Vagina (tissue), 2 donors: ENCODE measurements at regions not wholly inside any gene's neighbourhood (a gene's known extent, or its start where the extent isn't known, plus 50 kb on each side); places are given as distances from the start of the nearest gene placed in this dataset.
"Not testable (repeated sequence)": the region's sequence is repeated elsewhere in the genome, so short reads cannot be mapped to it uniquely, and the experiment has no call there.

ENCODE experiments used
- DNase-seq, 2 donors: peaks; one replicate each; pipeline ENCODE4 v3.0.0-alpha.2; 2017; ENCODE audit errors: extremely low spot score in 2 of 2
- H3K27ac ChIP-seq: fragments of 200-600 bp; sonication (generic); one replicate; pipeline ENCODE4 v1.5.1; 2019
- H3K27me3 ChIP-seq: fragments of 200-600 bp; sonication (generic); one replicate; pipeline ENCODE4 v1.5.1; 2019
- H3K36me3 ChIP-seq, 2 donors: fragments of 200-600 bp; sonication (generic); one replicate each; pipeline ENCODE4 v1.5.1; 2017 to 2019
- H3K4me1 ChIP-seq: fragments of 200-600 bp; sonication (generic); one replicate; pipeline ENCODE4 v1.5.1; 2019
- H3K4me3 ChIP-seq, 2 donors: fragments of 200-600 bp; sonication (generic); 1 replicate in 1 of 2; 2 replicates in 1 of 2; pipeline ENCODE4 v1.5.1; 2016 to 2019
- H3K9me3 ChIP-seq: fragments of 200-600 bp; sonication (generic); one replicate; pipeline ENCODE4 v1.5.1; 2019
- POLR2A ChIP-seq, 2 donors: fragments of 450-650 bp; IDR thresholded peaks; one replicate each; pipeline ENCODE4 v1.6.1; 2017; ENCODE audit warnings: antibody characterized with exemption in 2 of 2, mild to moderate bottlenecking in 2 of 2, moderate library complexity in 2 of 2
- POLR2AphosphoS5 ChIP-seq, 2 donors: sonication (generic); formaldehyde crosslinking; IDR thresholded peaks; one replicate each; pipeline ENCODE4 v1.9.0; 2017; ENCODE audit warnings: antibody characterized with exemption in 2 of 2, mild to moderate bottlenecking in 2 of 2, low read depth in 1 of 2; ENCODE audit not compliant: insufficient read depth in 1 of 2
- intact Hi-C: fragments of 100-400 bp; cut with DNase I; formaldehyde crosslinking; loops from one replicate; pipeline ENCODE4 v1.15.1; 2023
- TF ChIP-seq, protein P1 (sequence below), 3 experiments: fragments of 450-650 bp in 2 of 3; fragments of 200-600 bp in 1 of 3; sonication (generic) in 1 of 3; IDR thresholded peaks; one replicate each; pipeline ENCODE4 v1.5.1; 2017 to 2019; ENCODE audit warnings: antibody characterized with exemption in 3 of 3, mild to moderate bottlenecking in 2 of 3, moderate library complexity in 2 of 3

DNA sequence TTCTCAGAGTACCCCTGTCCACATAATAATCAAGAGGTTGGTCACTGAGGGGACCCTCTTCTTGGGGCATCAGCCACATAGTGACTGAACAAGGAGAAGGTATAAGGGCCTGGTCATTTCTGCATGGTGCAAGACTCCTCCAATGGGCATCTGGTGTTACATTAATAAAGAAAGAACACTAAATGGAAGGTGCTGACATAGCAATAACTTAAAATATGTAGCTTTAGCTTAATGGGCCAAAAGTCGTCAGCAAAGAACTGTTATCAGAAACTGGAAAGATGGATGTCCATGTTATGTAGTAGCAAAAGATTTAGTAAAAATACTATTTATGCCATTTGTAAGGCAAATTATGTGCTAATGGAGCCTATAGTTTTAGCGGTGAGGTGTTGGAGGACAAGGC lies 916.5 kb upstream of the SOX11 start:
- no peak for DNase-seq
- intact Hi-C loops = no loop called here
- Histone ChIP-seq H3K27ac (no peak overlapping the region), H3K27me3 (no peaks in the 10 kb centered on the region), H3K9me3 (no peaks in the 10 kb centered on the region), H3K36me3 (no peaks in the 10 kb centered on the region), H3K4me3 (no peak overlapping the region), H3K4me1 (no peaks in the 10 kb centered on the region)
- TF ChIP-seq, protein P1, sequence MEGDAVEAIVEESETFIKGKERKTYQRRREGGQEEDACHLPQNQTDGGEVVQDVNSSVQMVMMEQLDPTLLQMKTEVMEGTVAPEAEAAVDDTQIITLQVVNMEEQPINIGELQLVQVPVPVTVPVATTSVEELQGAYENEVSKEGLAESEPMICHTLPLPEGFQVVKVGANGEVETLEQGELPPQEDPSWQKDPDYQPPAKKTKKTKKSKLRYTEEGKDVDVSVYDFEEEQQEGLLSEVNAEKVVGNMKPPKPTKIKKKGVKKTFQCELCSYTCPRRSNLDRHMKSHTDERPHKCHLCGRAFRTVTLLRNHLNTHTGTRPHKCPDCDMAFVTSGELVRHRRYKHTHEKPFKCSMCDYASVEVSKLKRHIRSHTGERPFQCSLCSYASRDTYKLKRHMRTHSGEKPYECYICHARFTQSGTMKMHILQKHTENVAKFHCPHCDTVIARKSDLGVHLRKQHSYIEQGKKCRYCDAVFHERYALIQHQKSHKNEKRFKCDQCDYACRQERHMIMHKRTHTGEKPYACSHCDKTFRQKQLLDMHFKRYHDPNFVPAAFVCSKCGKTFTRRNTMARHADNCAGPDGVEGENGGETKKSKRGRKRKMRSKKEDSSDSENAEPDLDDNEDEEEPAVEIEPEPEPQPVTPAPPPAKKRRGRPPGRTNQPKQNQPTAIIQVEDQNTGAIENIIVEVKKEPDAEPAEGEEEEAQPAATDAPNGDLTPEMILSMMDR (IDR thresholded peaks at IDR 0.05) = no peak
- no peak for TF ChIP-seq POLR2A (IDR thresholded peaks at IDR 0.05)
- no peak for TF ChIP-seq POLR2AphosphoS5 (IDR thresholded peaks at IDR 0.05; ENCODE audit: insufficient read depth in 1 of 2, low read depth in 1 of 2)

DNA sequence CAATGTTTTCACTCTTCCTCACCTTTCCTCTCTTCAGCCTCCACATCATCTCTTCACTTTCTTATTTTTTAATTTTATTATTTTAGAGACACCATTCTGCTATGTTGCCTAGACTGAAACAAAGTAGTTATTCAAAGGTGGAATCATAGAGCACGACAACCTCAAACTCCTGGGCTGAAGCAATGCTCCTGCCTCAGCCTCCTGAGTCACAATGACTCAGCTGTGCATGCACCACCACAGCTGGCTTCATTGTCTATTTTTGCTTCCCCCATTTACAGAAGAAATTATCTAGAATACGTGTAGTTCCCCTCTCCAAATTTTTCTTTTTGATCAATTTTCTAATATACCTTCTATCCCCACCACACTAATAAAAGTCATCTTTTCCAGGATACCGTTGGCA lies 911.5 kb upstream of the SOX11 start:
- intact Hi-C loops = no loop called here
- TF ChIP-seq POLR2A (IDR thresholded peaks at IDR 0.05) = no peak
- Histone ChIP-seq H3K27ac (no peak overlapping the region), H3K36me3 (no peaks in the 10 kb centered on the region), H3K4me1 (no peaks in the 10 kb centered on the region), H3K9me3 (no peaks in the 10 kb centered on the region), H3K4me3 (no peak overlapping the region), H3K27me3 (no peaks in the 10 kb centered on the region)
- no peak for DNase-seq

DNA sequence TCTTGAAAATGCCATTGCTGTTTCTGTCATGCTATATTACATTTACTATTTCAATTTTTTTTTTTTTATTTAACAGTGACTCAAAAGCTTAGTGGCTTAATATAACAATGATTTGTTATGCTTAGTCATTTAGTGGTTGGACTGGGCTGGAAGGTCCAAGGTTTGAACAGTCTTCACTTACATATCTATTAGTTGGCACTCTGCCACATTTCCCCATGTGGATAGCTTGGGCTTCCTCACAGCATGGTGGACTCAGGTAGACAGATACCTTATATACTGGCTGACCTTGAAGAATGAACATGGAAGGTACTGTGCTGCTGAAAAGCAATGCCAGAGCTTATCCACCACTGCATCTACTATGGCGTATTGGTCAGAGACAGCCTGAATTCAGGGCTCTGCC lies 909.5 kb upstream of the SOX11 start:
- no peaks in the 10 kb centered on the region for H3K9me3 ChIP-seq
- TF ChIP-seq POLR2AphosphoS5 (IDR thresholded peaks at IDR 0.05; ENCODE audit: insufficient read depth in 1 of 2, low read depth in 1 of 2) = no peak
- TF ChIP-seq POLR2A (IDR thresholded peaks at IDR 0.05) = no peak
- TF ChIP-seq, protein P1 (IDR thresholded peaks at IDR 0.05) = no peak

DNA sequence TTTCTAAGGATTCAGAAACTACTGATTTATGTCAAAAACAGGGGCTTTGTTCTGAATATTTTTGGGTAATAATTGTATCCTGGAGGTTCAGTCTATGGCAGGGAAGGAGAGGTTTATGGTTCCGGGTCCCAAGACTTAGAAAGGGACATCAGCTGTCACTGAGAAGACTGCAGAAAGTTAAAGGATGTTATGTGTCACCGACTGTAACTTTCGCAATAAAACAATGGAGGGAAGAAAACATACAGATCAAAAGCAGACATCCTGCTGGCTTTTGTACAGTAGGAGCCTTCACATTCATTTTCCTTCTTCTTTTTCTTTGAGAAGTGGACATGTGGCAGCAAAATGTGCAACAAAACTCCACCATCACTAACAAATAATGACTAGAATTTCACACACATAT lies 900.7 kb upstream of the SOX11 start:
- intact Hi-C loops = no loop called here
- H3K9me3 ChIP-seq = no peaks in the 10 kb centered on the region
- no peak overlapping the region for H3K4me3 ChIP-seq
- H3K36me3 ChIP-seq = no peaks in the 10 kb centered on the region
- no peak for TF ChIP-seq POLR2AphosphoS5 (IDR thresholded peaks at IDR 0.05; ENCODE audit: insufficient read depth in 1 of 2, low read depth in 1 of 2)
- TF ChIP-seq, protein P1 (IDR thresholded peaks at IDR 0.05) = no peak
- TF ChIP-seq POLR2A (IDR thresholded peaks at IDR 0.05) = no peak
- DNase-seq = no peak
- no peaks in the 10 kb centered on the region for H3K4me1 ChIP-seq
- H3K27me3 ChIP-seq = no peaks in the 10 kb centered on the region
- no peak overlapping the region for H3K27ac ChIP-seq

More for the DNA sequence above, 909.5 kb upstream of the SOX11 start:
- H3K4me3 ChIP-seq = no peak overlapping the region
- H3K27ac ChIP-seq = no peak overlapping the region
- no peaks in the 10 kb centered on the region for H3K27me3 ChIP-seq
- no peaks in the 10 kb centered on the region for H3K36me3 ChIP-seq
- H3K4me1 ChIP-seq = no peaks in the 10 kb centered on the region
- intact Hi-C loops = no loop called here
- DNase-seq = no peak

DNA sequence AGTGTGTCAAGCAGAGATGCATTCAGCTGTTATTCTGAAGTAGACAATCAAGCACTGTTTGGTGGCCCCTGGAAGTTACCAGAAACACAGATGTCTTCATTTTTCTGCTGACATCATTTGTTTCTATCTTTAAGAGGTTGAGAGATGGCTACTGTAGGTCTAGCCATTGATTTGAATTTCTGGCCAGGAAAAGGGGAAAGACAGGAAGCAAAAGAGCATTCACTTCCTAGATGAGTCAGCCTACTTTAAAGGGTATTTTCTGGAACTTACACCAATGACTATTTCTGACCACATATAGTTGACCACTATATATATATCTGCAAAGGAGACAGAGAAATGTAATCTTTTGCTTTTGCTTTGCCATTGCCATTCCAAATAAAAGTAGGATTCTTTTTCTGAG lies 900.1 kb upstream of the SOX11 start:
- intact Hi-C loops = no loop called here
- H3K9me3 ChIP-seq = no peaks in the 10 kb centered on the region
- TF ChIP-seq, protein P1 (IDR thresholded peaks at IDR 0.05) = no peak
- TF ChIP-seq POLR2AphosphoS5 (IDR thresholded peaks at IDR 0.05; ENCODE audit: insufficient read depth in 1 of 2, low read depth in 1 of 2) (no peak), POLR2A (IDR thresholded peaks at IDR 0.05) (no peak)
- no peaks in the 10 kb centered on the region for H3K4me1 ChIP-seq
- DNase-seq = no peak
- no peaks in the 10 kb centered on the region for H3K27me3 ChIP-seq
- H3K27ac ChIP-seq = no peak overlapping the region
- H3K4me3 ChIP-seq = no peak overlapping the region
- no peaks in the 10 kb centered on the region for H3K36me3 ChIP-seq

DNA sequence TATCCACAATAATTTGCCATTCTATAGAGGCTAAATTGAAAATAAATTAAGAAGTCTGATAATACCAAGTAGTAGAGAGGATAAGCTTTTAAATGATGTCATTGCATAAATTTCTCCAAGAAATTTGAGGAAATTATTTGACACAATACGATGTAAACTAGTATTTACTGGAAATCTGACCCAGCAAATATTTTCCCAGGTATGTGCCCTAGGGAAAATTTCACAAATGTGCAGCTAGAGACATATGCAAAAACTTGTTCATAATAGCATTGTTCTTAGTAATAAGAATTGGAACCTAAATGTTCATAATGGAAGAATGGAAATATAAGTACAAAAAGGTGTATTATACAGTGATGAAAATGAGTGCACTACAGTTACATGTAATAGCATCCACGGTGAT lies 888.8 kb upstream of the SOX11 start:
- H3K36me3 ChIP-seq = no peaks in the 10 kb centered on the region
- no peak overlapping the region for H3K4me3 ChIP-seq
- DNase-seq = no peak
- H3K27me3 ChIP-seq = no peaks in the 10 kb centered on the region
- H3K27ac ChIP-seq = no peak overlapping the region
- intact Hi-C loops = no loop called here
- H3K9me3 ChIP-seq = no peaks in the 10 kb centered on the region
- no peak for TF ChIP-seq POLR2A (IDR thresholded peaks at IDR 0.05)
- TF ChIP-seq POLR2AphosphoS5 (IDR thresholded peaks at IDR 0.05; ENCODE audit: insufficient read depth in 1 of 2, low read depth in 1 of 2) = no peak
- TF ChIP-seq, protein P1 (IDR thresholded peaks at IDR 0.05) = no peak
- H3K4me1 ChIP-seq = no peaks in the 10 kb centered on the region

DNA sequence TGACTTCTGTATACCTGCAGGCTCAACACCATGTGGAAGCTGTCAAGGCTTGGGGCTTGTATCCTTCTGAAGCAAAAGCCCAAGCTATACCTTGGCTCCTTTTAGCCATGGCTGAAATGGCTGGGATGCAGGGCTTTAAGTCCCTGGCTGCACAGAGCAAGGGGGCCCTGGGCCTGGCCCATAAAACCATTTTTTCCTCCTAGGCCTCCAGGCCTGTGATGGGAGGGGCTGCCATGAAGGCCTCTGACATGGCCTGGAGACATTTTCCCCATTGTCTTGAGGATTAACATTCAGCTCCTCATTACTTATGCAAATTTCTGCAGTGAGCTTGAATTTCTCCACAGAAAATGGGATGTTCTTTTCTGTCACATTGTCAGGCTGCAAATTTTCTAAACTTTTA lies 878.0 kb upstream of the SOX11 start:
- intact Hi-C loops, H3K4me1 ChIP-seq, H3K36me3 ChIP-seq, H3K9me3 ChIP-seq, H3K27ac ChIP-seq, H3K4me3 ChIP-seq, H3K27me3 ChIP-seq, DNase-seq: not testable (repeated sequence)
